NCI-H187 (cell line): ENCODE measurements at regions not wholly inside any gene's neighbourhood (a gene's known extent, or its start where the extent isn't known, plus 50 kb on each side); places are given as distances from the start of the nearest gene placed in this dataset.
A peak's percentile ranks its signal among the peaks of the same experiment; 100 is the strongest.

ENCODE experiments used
- DNase-seq, 2 experiments: peaks; one replicate each; lab custom pipeline; 2025; lab: John Stamatoyannopoulos, UW

DNA sequence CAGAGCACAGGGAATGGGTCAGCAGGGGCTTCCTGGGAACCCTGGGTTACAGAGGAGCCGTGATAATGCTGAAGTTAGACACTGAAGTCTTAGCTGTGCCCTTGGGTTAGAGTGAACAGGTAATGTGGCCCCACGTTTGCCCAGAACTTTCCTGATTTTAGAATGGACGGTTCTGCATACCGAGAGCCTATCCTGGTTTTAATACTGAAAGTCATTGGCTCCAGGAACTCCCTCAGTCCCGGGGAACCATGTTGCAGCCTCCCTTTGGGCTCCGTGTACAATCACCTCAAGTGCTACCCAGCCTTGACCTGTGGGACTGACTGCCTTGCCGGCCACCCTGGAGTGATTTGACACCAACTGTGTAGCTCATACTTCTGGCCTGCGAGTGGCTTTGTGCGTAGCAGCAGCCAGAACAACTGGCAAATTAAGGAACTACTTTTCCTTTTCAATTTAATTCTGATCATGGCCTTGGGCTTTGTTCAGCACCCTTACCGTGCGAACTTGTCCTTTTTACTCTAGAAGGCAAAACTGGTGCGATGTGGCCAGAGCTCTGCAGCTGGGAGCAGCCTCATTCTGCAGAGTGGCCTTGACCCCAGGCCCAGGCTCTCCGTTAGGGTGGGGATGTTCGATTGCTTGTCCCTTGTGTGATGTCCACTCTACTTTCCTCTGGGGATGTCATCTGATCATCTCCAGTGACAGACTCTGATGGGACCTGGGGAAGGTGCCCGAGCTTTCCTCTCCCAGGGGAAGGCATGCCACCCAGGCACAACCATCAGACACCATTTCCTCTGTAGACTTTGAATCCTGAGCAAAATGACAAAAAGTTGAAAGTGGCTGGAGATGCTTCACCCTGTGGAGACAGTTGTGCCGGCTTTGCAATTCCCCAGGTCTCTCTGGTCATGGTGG is 265.9 kb downstream of the GLRX3 start:
- DNase-seq = no peak

DNA sequence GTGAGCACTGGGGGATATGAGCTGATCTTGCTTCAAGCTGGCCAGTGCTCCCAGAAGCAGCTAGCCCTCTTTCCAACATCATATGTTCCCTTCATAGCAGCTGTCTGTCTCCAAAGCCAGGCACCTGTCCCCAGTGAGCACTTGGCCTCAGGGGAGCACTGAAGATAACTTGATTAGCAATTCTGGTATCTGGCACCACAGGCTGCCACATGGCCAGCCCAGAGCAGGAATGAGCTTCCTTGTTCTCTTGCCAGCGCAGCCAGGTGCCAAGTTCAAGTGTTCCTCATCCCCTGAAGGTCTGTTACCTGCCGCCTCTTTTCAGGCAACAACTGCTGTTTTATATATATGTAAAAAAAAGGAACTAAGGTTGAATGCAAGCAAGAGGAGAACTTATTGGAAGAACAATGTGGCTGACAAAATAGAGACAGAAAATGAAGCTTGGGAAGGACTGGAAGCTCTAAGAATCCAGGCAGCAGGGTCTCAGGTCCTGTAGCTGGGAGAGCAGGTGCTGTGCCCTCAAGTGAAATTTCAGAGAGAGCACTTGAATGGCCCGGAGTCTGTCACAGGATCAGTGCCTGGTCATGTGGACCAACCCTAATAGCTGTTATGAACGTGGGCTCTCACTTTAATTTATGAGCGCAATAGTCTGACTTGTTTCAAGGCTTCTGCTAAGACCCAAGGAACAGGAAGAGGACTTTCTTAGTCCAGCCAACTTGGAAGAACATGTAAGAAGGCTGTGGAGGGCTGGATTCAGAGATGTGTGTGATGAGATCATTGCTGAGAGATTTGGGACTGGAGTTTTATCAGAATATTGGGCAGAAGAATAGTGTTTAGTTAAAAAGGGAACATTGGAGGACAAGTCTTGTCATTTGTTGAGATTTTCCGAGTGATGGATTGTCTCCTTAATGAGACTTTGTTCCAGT is 267.2 kb downstream of the GLRX3 start:
- peak in 1 of 2 experiments; percentile 11 for DNase-seq

DNA sequence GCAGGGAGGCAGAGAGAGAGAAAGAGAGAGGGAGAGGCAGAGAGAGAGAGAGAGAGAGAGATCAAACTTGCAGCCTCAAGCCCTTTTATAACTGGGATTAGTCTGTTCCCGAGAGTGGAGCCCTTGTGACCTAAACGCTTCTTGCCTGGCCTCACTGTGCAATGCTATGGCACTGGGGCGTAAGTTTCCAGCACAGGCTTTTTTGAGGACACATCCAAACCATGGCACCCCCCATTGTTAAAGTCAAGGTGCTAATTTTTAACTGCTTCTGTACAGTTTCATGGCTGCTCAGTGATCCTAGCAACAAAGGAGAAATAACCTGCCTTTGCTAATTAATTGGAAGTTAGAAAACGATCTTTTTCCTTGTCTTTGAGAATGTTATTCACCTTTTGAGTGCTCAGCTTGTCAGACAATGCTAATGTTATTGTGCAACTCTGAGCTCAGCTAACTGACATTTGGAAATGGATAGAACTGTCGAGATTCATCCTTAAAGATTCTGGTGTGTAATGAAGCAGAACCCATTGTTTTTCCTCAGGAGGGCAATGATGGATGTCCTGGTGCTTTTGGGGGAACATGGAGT is 268.4 kb downstream of the GLRX3 start:
- no peak for DNase-seq

DNA sequence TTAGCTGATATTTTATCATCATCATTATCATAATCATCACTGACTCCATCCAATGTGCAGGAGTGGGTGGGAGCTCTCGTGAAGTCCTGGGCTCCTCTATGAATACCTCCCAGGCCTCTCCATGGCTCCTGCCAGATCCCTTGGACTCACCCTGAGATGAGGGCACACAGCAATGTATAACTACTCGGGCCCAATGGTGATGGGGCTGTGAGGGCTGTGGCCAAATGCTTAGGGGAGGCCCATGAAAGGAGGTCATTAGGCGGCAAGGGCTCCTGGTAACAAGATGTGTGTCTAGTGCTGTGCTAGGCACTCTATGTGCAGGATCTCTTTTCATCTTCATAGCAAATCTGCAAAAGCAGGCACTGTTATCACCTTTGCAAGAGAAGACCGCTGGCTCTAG is 270.9 kb downstream of the GLRX3 start:
- DNase-seq = no peak

DNA sequence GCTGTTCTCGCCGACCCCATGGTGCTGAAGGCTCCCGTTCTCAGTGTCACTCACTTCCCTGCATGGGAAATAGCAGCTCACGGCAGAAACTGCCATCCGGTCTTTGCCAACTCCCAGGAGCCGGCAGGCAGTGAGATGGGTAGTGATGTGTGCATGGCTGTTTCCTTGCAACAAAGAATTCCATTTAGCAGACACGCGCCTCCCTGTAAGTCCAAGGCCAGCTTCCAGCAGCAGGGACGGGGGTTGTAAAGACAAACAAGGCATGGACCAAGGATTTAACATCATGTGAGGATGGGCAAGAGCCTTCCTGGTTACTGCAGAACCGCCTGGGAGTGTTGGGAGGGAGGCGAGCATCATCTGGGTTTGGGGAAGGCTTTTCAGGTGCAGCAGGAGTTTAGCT is 273.1 kb downstream of the GLRX3 start:
- no peak for DNase-seq

DNA sequence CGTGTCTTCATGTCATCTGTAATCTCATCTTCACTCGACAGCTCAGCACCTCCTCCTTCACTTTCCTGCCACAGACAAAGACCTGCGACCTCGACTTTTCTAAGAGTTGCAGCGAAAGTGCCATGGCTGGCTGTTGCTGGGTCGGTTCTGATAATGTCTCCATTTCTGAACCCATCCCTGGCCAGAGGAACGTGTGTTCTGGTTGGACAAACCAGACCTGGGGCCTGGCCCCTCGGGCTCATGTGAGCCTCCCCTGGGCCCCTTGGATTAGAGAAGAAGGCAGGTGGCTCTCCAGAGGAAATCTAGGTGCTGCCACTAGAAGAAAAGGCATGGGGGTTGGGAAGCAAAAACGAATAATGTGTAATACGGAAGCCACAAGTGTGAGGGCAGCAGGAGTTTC is 273.7 kb downstream of the GLRX3 start:
- DNase-seq = no peak

DNA sequence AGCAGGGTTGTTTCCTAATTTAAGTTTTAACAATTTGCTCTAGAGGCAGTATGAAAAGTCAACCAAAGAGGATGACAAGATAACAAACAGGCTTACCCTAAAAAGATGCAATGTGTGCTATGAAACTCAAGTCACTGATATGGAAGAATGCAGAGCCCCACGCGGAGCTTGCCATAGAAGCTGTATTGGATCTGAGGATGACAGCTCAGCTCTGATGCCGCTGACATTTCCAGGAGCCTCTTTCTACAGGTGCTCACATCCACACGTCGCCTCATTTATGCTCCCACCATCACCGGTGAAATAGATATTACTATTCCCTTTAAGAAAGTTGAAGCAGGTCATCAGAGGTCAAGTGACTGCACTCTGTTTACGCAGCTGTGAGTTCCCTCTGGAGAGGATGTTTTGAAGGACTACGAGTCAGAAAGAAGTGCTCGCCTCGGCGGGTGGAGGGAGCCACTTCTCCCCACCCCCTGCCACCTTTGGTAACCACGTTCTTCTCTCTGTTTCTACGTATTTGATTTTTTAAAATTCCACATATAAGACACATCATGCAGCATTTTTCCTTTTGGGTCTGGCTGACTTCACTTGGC is 275.4 kb downstream of the GLRX3 start:
- DNase-seq = peak; percentile 48 to 52

DNA sequence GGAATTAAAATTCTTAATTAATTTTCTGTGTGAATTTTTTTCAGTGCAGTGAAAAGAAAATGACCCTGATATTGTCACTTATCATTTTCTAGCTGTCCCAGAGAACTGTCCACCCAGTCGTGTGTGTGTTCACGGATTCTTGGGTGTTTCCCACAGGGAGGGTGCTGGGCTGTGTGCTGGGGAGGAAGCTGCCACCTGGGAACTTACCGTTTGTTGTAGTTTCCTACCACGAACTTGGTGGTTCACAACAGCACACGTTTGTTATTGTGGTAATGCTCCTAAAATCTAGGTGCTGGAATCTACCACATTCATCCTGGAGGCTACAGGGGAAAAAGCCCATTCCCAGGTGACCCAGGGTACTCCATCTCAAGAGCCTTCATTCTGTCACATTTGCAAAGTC is 276.1 kb downstream of the GLRX3 start:
- no peak for DNase-seq

DNA sequence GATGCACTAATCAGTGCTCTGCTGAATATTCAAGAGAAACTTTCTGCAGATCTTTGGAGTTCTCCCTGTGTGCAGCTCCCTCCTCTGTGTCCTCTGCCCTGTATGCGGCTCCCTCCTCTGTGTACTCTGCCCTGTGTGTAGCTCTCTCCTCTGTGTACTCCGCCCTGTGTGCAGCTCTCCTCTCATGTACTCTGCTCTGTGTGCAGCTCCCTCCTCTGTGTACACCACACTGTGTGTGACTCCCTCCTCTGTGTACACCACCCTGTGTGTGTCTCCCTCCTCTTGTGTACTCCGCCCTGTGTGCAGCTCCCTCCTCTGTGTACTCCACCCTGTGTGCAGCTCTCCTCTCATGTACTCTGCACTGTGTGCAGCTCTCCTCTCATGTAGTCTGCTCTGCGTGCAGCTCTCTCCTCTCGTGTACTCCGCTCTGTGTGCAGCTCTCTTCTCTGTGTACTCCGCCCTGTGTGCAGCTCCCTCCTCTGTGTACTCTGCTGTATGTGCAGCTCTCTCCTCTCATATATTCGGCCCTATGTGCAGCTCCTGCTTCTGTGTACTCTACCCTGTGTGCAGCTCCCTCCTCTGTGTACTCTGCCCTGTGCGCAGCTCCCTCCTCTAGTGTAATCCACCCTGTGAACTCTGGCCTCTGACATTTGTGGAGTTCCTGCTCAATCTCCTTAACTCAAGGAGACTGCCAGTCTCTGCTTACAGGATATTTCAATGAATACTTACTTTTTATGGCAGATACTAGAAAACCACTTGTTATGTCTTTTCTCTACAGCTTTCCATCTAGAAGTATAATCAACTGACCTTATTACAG is 280.4 kb downstream of the GLRX3 start:
- DNase-seq = no peak

DNA sequence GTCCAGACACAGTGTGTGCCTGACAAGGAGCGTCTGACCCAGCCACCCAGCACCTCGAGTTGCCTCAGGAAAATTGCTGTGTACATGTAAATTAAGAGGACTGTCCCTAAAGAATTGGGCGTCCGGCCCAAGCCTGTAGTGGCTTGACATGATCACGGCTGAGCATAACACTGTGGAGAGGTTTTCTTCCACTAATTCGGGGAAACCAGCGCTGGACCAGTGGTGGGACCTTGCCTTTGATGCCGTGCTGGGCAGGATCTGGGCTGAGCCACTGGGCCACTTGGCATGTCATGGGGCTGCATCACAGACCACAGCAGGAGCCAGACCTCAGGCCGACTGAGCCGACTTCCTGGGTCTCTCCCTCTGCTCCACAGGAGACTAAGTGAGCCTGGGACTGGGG is 282.5 kb downstream of the GLRX3 start:
- no peak for DNase-seq

DNA sequence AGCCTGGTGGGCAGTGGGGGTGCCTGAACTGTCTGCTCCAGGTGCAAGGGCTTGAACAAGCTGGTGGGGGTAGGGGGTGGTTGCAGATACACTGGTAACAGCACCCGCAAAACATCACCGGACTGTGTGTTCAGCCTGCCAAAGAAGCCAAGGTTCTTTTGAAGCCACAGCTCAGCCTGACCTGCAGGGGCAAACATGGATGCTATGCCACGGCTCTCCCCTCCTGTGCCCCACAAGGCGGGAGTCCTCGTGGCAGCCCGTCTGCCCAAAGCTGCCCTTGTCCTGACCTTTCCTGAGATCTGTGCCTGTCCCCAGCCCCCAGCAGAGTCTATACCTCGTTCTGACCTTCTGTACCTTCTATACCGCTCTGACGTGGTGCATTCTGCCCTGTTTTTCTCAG is 285.7 kb downstream of the GLRX3 start:
- DNase-seq = no peak

DNA sequence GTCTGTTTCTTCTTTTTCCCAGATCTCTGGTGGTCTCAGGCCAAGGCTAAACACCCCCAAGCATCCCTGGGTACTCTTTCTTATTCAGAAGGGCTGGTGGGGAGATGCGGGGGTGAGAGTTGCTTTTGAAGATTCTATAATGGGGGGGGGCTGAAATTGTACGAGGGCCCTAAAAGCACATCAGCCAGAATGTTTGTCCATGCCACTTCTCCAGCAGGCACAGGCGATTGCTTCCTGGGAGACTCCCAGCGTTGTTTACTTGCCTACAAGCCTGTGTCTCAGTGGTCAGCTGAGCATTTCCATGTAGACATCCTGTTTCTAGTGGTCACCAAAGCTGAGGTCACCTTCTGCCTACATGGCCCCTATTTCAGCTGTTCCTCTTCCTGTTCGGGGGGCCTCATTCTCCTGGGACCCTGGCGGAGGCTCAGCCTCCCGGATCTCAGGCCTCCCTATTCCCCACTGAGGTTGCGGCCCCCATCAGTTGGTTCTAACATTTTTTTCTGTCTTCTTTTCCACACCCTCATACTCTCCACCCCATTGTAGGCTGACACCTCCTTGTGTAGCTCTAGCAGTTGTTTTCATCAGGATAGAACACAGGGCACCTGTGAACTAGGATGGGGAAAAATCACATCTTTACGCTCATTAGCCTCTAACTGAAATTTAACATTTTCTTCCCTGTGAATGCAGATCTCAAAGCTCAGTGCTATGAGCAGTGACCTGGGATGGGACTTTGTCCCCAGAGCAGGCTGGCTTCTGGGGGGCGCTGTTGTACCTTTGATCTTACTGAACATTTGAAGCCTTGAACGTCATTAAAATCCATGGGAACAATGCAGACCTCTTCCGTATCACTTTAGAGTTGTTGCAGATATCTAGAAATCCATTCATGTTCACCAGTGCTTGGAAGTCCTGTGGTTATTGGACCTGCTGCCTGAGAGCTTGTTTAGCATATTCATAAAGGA is 286.5 kb downstream of the GLRX3 start:
- DNase-seq = no peak

DNA sequence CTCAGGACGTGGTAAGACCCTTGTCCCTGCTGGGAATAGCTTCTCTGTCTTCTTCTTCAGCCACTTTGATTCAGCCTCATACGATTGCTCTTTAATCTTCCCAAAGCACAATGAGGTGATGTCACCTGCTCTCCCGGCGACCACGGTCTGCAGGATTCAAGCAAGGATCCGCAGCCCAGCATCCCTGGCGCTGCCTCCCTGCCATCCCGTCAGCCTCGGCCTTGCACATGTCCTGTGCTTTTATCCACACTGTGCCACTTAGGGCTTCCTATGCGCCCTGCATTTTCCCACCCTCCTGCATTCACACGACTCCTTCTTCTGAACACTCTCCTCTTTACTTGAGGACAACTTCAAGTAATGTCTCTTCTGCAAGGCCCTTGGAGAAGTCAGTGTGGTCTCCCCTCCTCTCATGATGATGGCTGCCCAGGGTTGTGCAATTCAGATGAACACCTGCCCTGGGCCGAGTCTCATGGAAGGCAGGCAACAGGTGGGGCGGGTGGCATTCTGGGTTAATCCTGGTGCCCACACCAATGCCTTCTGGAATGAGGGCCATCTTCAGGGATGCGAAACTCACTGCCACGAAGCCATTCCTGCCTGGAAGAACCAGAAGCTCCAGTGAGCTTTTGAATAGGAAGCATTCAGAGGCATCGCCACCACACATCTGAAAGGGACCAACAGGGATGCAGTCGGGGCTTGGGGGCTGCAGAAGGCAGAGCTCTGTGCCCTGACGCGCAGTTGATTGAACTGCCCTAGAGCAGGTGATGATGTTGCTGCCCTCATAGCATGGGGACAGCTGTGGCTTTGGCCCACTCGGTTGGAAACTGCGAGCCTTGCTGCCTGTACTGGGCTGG is 287.5 kb downstream of the GLRX3 start:
- no peak for DNase-seq

DNA sequence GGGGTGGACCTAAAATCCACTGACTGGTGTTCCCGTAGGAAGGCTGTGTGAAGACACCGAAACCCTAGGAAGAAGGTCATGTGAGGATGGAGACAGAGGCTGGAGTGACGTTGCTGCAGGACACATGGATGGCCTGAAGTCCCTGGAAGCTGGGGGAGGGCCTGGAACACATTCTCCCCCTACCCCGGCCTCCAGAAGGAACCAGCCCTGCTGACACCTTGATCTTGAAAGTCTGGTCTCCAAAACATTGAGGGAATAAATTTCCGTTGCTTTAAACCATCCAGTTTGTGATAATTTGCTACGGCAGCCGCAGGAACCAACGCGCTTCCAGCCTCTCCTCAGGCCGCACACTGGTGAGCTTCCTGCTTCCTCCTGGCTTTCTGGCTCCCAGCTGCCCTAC is 288.2 kb downstream of the GLRX3 start:
- DNase-seq = no peak

DNA sequence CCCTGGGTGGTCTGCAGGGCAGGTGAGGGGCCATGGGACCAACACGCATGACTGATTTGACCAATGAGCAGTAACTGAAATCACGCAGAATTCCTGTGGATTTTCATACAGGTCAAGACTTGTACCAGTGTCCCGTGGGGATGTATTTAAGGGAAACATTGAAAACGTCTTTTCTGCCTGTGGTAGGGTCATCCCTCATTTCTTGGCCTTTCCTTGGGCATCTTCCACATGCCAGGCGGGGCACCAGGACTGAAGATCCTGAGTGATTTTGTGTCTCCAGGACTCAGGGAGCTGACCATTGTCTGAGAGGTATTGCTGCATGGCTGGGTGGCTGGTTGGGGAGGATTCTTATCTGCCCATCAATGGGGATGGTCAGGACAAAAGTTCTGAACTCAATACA is 289.0 kb downstream of the GLRX3 start:
- DNase-seq = no peak

DNA sequence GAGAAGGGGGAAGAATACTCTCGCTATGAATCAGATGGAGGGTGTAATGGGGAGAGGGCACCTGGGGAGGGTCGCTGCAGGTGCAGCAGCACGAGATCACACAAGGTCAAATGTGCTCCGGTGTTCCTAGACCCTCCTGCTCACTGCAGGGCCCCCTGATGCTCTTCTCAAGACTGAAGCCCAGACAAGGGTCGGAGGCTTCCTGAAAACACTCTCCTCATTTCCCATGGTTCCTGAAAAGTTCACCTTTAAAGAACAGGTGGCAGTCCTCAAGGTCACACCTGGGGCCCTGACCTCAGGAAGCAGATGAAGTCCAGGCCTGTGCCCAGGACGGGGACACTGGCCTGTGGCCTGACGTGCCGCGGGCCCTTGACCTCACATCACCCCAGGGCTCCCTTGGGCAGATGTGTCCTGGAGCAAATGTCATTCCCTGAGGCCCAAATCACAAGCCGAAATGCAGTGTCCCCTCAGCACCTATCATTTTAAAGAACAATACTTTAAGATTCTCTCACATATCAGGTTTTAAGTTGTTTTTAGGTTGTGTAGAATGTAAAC is 289.8 kb downstream of the GLRX3 start:
- no peak for DNase-seq

DNA sequence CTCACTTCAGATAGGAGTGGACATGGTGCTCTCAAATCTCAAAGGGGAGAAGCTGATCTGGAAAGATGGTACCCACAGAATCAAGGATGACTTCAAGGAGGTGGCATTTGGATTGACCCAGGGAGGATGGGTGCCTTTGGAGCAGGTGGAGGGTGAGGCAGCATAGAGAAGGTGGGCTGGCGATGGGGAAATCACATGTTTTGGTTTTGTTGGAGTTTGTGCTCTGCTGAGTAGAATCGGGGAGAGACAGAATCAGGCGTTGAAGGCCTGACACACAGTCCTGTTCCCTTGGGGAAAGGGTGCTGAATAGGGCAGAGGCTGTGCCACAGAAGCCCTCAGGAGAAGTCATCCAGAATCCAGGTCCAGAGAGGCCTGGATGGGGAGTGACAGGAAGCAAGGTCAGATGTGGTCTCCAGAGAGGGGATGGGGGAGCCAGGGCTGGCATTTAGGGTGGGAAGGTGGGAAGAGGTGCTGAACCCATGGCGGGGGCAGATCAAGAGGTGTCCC is 291.1 kb downstream of the GLRX3 start:
- DNase-seq = no peak

DNA sequence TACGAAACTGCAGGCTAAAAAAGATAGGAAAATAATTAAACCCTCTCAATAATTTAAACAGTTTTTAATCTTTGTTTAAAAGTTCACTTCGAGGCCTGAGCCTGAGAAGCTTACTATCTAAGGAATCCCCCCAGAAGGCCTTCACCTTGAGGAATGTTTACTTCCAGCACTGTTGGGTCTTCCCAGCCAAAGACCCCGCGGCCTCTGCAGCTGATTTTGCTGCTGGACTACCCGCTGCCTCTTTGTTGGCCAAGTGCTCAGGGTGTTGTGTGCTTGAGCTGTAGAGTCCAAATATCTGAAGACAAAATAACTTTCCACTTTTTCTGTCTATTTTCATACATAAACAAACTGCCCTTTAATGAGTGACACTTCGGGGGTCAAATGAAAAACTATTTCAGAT is 292.7 kb downstream of the GLRX3 start:
- DNase-seq = no peak

DNA sequence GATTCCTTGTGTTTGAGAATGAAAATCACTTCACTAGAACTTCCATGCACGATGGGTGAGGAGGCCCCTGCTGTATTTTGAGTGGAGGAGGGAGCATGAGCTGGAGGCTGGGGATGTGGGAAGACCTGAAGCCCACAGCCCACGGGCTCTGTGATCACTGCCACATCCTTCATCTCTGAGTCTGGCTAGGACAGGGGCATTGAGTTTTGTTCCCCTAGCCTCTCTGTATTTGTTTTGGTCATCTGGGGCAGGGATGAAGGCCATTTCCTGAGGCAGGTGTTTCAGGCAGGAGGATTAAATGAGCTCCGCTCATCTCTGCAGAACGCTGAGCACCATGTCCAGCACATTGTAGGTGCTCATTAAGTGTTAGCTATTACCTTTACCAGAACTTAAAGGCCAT is 293.6 kb downstream of the GLRX3 start:
- DNase-seq = no peak
